Lower leg skin (tissue), 3 donors: ENCODE measurements at regions not wholly inside any gene's neighbourhood (a gene's known extent, or its start where the extent isn't known, plus 50 kb on each side); places are given as distances from the start of the nearest gene placed in this dataset.

ENCODE experiments used
- CTCF ChIP-seq, 3 donors: fragments of 450-650 bp; IDR thresholded peaks; one replicate each; pipeline ENCODE4 v1.5.1; 2016; ENCODE audit warnings: antibody characterized with exemption in 3 of 3, mild to moderate bottlenecking in 3 of 3, moderate library complexity in 2 of 3
- POLR2A ChIP-seq, 2 donors: fragments of 450-650 bp; IDR thresholded peaks; one replicate each; pipeline ENCODE4 v1.6.1; 2016 to 2017; ENCODE audit warnings: antibody characterized with exemption in 2 of 2, mild to moderate bottlenecking in 1 of 2, moderate library complexity in 1 of 2

- no peak for TF ChIP-seq POLR2A (IDR thresholded peaks at IDR 0.05)
- TF ChIP-seq CTCF (IDR thresholded peaks at IDR 0.05) = no peak
Observed at GRCh38 chr4:152095701-152096070, 334.9 kb upstream of the GATB start.
